Breast epithelium (tissue), 4 donors: ENCODE measurements at regions not wholly inside any gene's neighbourhood (a gene's known extent, or its start where the extent isn't known, plus 50 kb on each side); places are given as distances from the start of the nearest gene placed in this dataset.

Experiments
- DNase-seq, 2 donors: peaks; one replicate each; pipeline ENCODE4 v3.0.0-alpha.2; 2019; ENCODE audit warnings: low spot score in 2 of 2
- H3K27ac ChIP-seq, 2 donors: fragments of 200-600 bp; sonication (generic) in 1 of 2; one replicate each; pipeline ENCODE4 v1.5.1; 2016 to 2019; ENCODE audit warnings: mild to moderate bottlenecking in 1 of 2
- H3K27me3 ChIP-seq, 2 donors: fragments of 200-600 bp; sonication (generic) in 1 of 2; one replicate each; pipeline versions ENCODE4 v1.5.1 to v1.6.0; 2017 to 2019; ENCODE audit warnings: control low read depth in 1 of 2, mild to moderate bottlenecking in 1 of 2
- H3K36me3 ChIP-seq: fragments of 200-600 bp; one replicate; pipeline ENCODE4 v1.5.1; 2019
- H3K4me1 ChIP-seq, 2 donors: fragments of 200-600 bp; sonication (generic); one replicate each; pipeline ENCODE4 v1.5.1; 2016 to 2019; ENCODE audit warnings: control low read depth in 1 of 2
- H3K4me3 ChIP-seq, 3 donors: fragments of 200-600 bp; sonication (generic); 1 replicate in 2 of 3; 2 replicates in 1 of 3; pipeline ENCODE4 v1.5.1; 2016 to 2019; ENCODE audit warnings: mild to moderate bottlenecking in 3 of 3, moderate library complexity in 2 of 3
- H3K9me3 ChIP-seq, 2 donors: fragments of 200-600 bp; sonication (generic) in 1 of 2; one replicate each; pipeline ENCODE4 v1.5.1; 2016 to 2019; ENCODE audit warnings: control low read depth in 1 of 2
- CTCF ChIP-seq, 3 donors: fragments of 450-650 bp; IDR thresholded peaks; one replicate each; pipeline ENCODE4 v1.5.1; 2016 to 2017; ENCODE audit warnings: antibody characterized with exemption in 3 of 3, mild to moderate bottlenecking in 3 of 3, moderate library complexity in 3 of 3
- POLR2A ChIP-seq: fragments of 450-650 bp; IDR thresholded peaks from one replicate; pipeline ENCODE4 v1.6.1; 2016; ENCODE audit warnings: antibody characterized with exemption, mild to moderate bottlenecking, moderate library complexity
- POLR2AphosphoS5 ChIP-seq, 3 donors: sonication (generic); formaldehyde crosslinking; IDR thresholded peaks; one replicate each; pipeline ENCODE4 v1.6.1; 2017; ENCODE audit warnings: antibody characterized with exemption in 3 of 3
- intact Hi-C: fragments of 100-400 bp; cut with DNase I; formaldehyde crosslinking; loops from one replicate; pipeline ENCODE4 v1.15.1; 2023; ENCODE audit warnings: low total_unique reads

GRCh38 chr7:155215576-155216325 lies 81.9 kb upstream of the INSIG1 start:
- Histone ChIP-seq H3K9me3 (no peaks in the 10 kb centered on the region), H3K36me3 (no peaks in the 10 kb centered on the region), H3K27me3 (peaks cover 0 to 12% of the 10 kb centered on the region in 2 donors), H3K27ac (no peak overlapping the region), H3K4me3 (no peak overlapping the region), H3K4me1 (no peaks in the 10 kb centered on the region)
- DNase-seq, result peak in 1 of 2 donors; percentile 36
- intact Hi-C loops, result no loop called here
- TF ChIP-seq CTCF (IDR thresholded peaks at IDR 0.05), result no peak
- no peak for TF ChIP-seq POLR2A
- TF ChIP-seq POLR2AphosphoS5 (IDR thresholded peaks at IDR 0.05), result no peak

DNA sequence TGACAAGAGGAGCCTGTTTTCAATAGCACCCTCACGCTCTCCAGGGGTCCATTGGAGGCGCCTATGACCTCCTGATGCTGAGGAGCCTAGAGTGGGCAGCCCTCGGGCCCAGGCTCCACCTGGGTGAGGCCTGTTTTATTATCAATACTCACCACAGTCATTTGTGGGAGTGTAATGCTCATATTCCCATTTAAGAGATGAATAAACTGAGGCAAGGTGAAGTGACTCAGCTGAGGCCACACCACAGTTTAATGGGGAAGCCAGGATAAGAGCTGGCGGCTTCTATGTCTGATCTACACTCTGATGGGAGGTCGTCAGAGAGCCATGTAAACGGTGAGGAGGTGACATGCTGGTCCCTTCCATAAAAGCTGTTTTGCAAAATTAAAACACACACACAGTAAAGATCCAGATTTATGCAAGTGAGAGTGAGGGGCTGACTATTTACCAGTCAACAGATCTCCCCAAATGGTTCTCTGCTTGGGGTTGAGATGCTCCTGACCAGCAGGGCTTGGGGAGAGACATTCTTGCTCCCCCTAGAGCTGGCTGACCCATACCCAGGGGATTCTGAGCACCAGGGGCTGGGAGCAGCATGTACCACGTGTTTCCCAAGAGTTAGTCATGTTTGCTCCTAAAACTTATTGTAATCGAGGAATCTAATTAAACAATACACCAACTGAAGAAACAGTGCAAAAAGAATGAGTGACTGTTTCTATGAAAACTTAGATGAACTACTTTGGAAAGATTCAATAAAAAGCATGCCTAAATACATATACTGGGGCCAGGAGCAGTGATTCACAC lies 81.0 kb upstream of the INSIG1 start:
- intact Hi-C loops, result no loop called here
- H3K4me3 ChIP-seq, result no peak overlapping the region
- no peaks in the 10 kb centered on the region for H3K4me1 ChIP-seq
- H3K9me3 ChIP-seq, result no peaks in the 10 kb centered on the region
- TF ChIP-seq POLR2A (no peak), POLR2AphosphoS5 (IDR thresholded peaks at IDR 0.05) (no peak)
- H3K36me3 ChIP-seq, result no peaks in the 10 kb centered on the region
- DNase-seq, result no peak
- peaks cover 0 to 12% of the 10 kb centered on the region in 2 donors for H3K27me3 ChIP-seq
- H3K27ac ChIP-seq, result no peak overlapping the region

DNA sequence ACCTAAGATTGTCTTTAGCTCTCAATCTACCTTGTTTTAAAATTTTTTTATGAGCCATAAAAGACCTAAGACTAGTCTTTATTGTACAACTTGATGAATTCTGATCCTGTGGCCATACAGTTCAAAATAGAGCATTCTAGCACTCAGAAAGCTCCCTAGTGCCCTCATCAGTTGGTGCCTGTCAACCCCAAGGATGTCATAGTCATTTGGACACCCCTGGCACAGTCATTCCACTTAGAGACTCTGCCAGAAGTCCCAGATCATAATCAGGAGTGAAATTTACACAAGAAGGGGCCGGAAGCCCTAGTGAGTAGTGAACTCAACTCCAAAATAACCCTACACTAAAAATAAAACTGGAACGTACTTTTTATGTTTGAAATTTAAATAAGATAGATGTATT lies 80.0 kb upstream of the INSIG1 start:
- H3K27ac ChIP-seq, result no peak overlapping the region
- H3K27me3 ChIP-seq, result peaks cover 0 to 12% of the 10 kb centered on the region in 2 donors
- DNase-seq, result no peak
- H3K9me3 ChIP-seq, result no peaks in the 10 kb centered on the region
- intact Hi-C loops, result no loop called here
- H3K4me3 ChIP-seq, result no peak overlapping the region
- H3K4me1 ChIP-seq, result no peaks in the 10 kb centered on the region
- TF ChIP-seq CTCF (IDR thresholded peaks at IDR 0.05), result no peak
- no peak for TF ChIP-seq POLR2AphosphoS5 (IDR thresholded peaks at IDR 0.05)
- TF ChIP-seq POLR2A, result no peak
- no peaks in the 10 kb centered on the region for H3K36me3 ChIP-seq

DNA sequence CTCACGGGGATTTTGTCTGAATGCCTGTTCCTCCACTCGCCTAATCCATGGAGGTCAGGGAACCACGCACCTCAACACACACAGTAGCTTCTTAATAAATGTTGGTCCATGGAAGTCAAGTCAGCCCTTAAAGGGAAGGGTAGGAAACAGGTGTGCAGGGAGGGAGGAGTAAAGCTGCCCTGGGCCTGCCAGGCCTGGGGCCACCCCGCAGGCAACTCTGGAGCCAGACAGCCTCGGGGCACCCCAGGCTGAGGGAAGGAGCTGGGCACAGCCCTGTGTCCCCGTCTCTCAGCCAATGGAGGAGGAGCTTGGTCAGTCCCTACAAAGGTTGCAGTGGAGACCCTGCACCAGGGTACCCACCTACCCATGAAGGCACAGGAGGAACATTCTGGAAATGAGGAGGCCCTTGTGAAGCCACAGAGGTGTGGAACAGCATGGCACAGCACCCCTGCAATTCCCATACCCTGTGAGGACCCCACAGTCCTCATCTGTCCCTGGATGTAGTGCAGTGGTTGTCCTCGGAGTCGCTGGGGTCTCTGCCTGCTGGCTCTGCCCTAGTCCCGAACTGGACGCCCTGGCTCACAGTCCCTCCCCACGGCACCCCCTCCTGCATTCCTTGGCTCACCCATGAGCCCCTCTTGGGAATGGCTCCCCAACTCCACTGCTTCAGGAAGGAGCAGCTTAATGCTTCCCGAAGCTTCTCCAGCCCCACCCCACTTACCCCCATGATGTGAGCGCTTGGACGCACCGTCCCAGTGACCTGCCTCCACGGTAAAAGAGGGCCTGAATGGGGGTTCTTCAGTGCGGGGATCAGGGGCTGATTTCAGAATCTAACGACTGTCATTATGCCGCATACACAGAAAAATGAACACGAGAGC lies 79.2 kb upstream of the INSIG1 start:
- peaks cover 0 to 12% of the 10 kb centered on the region in 2 donors for H3K27me3 ChIP-seq
- peaks cover 0 to under 1% of the 10 kb centered on the region in 2 donors for H3K4me1 ChIP-seq
- H3K9me3 ChIP-seq, result no peaks in the 10 kb centered on the region
- H3K4me3 ChIP-seq, result no peak overlapping the region
- no peak overlapping the region for H3K27ac ChIP-seq
- no peaks in the 10 kb centered on the region for H3K36me3 ChIP-seq
- TF ChIP-seq CTCF (IDR thresholded peaks at IDR 0.05), result no peak
- no peak for TF ChIP-seq POLR2A
- no peak for TF ChIP-seq POLR2AphosphoS5 (IDR thresholded peaks at IDR 0.05)
- peak in 1 of 2 donors; percentile 40 for DNase-seq
- intact Hi-C loops, result no loop called here

DNA sequence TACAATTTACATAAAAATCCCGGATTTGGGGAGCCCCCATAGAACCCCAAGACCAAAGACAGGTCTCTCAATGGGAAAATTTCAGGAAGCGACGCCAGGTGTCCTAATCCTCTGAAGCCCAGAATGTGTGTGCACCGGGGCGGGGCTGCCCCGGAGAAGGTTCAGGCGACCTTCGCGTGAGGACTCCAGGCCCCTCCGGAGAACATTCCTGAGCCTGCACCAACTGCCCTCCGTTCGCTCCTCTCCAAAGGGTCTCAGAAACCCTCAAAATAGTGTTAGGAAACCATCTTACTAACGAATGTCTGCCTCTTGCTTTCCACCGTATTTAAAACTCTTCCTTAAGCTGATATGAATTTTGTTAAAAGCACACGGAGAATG lies 78.5 kb upstream of the INSIG1 start:
- Histone ChIP-seq H3K27ac (no peak overlapping the region), H3K27me3 (peaks cover 0 to 12% of the 10 kb centered on the region in 2 donors), H3K36me3 (no peaks in the 10 kb centered on the region), H3K4me1 (peaks cover 0 to 5% of the 10 kb centered on the region in 2 donors), H3K4me3 (no peak overlapping the region), H3K9me3 (no peaks in the 10 kb centered on the region)
- no peak for DNase-seq
- intact Hi-C loops, result no loop called here
- no peak for TF ChIP-seq POLR2A
- no peak for TF ChIP-seq POLR2AphosphoS5 (IDR thresholded peaks at IDR 0.05)
- TF ChIP-seq CTCF (IDR thresholded peaks at IDR 0.05), result no peak
